GM23338 (cell line): ENCODE measurements at regions not wholly inside any gene's neighbourhood (a gene's known extent, or its start where the extent isn't known, plus 50 kb on each side); places are given as distances from the start of the nearest gene placed in this dataset.

Experiments used
- ATAC-seq: fragments of 200-7000 bp; cut with Tn5 transposase; 3 replicates; pipeline ENCODE4 v1.9.1; 2020
- DNase-seq: peaks from one replicate; pipeline ENCODE4 v3.0.0-alpha.2; 2015; ENCODE audit warnings: low spot score
- H2AFZ ChIP-seq: fragments of 200-600 bp; sonication (generic); 2 replicates; pipeline ENCODE4 v1.8.0; 2016; ENCODE audit warnings: antibody characterized with exemption, mild to moderate bottlenecking, moderate library complexity
- H3F3A ChIP-seq: fragments of 200-600 bp; sonication (generic); replicated peaks from 2 replicates; pipeline ENCODE4 v1.8.0; 2017; ENCODE audit warnings: antibody characterized with exemption, mixed run types, low read depth
- H3K27ac ChIP-seq: fragments of 200-600 bp; sonication (generic); 2 replicates; pipeline ENCODE4 v1.6.1; 2016; ENCODE audit warnings: low read depth
- H3K27me3 ChIP-seq: fragments of 200-600 bp; sonication (generic); 2 replicates; pipeline ENCODE4 v1.8.0; 2016; ENCODE audit warnings: mild to moderate bottlenecking, mixed run types, moderate library complexity; ENCODE audit not compliant: insufficient read depth
- H3K36me3 ChIP-seq: fragments of 200-600 bp; sonication (generic); 2 replicates; pipeline ENCODE4 v1.8.0; 2016; ENCODE audit warnings: mild to moderate bottlenecking; ENCODE audit not compliant: insufficient read depth
- H3K4me1 ChIP-seq: fragments of 200-600 bp; sonication (generic); 2 replicates; pipeline ENCODE4 v1.8.0; 2016; ENCODE audit warnings: mild to moderate bottlenecking, moderate library complexity; ENCODE audit not compliant: insufficient read depth
- H3K4me2 ChIP-seq: fragments of 200-600 bp; sonication (generic); 2 replicates; pipeline ENCODE4 v1.7.1; 2017; ENCODE audit warnings: mixed run types
- H3K4me3 ChIP-seq: fragments of 200-600 bp; sonication (generic); 2 replicates; pipeline ENCODE4 v1.6.1; 2016; ENCODE audit warnings: mixed run types
- H3K79me2 ChIP-seq: fragments of 200-600 bp; sonication (generic); replicated peaks from 2 replicates; pipeline ENCODE4 v1.8.0; 2017; ENCODE audit warnings: mild to moderate bottlenecking; ENCODE audit not compliant: insufficient read depth
- H3K9me2 ChIP-seq: fragments of 200-600 bp; sonication (generic); 2 replicates; pipeline ENCODE4 v1.8.0; 2017; ENCODE audit not compliant: insufficient read depth
- H4K20me1 ChIP-seq: fragments of 200-600 bp; sonication (generic); replicated peaks from 2 replicates; pipeline ENCODE4 v1.8.0; 2017; ENCODE audit warnings: mild to moderate bottlenecking; ENCODE audit not compliant: insufficient read depth
- H3K27ac Mint-ChIP-seq: 2 replicates; pipeline ENCODE4 v1.8.0; 2020; ENCODE audit warnings: inconsistent platforms, mild to moderate bottlenecking, moderate library complexity, mixed read lengths
- H3K27me3 Mint-ChIP-seq: 3 replicates; pipeline ENCODE4 v1.8.0; 2022; ENCODE audit warnings: low read depth, mild to moderate bottlenecking, moderate library complexity, mixed read lengths, inconsistent platforms; ENCODE audit not compliant: insufficient read depth, poor library complexity
- H3K36me3 Mint-ChIP-seq: 3 replicates; pipeline ENCODE4 v1.8.0; 2021; ENCODE audit warnings: low read depth, mild to moderate bottlenecking, inconsistent platforms, moderate library complexity, mixed read lengths
- H3K4me1 Mint-ChIP-seq: 3 replicates; pipeline ENCODE4 v1.8.0; 2020; ENCODE audit warnings: mild to moderate bottlenecking, inconsistent platforms, mixed read lengths
- H3K4me3 Mint-ChIP-seq: 3 replicates; pipeline ENCODE4 v1.8.0; 2021; ENCODE audit warnings: moderate library complexity, mild to moderate bottlenecking, inconsistent platforms, mixed read lengths
- H3K9me3 Mint-ChIP-seq: 3 replicates; pipeline ENCODE4 v1.8.0; 2020; ENCODE audit warnings: moderate library complexity, mild to moderate bottlenecking, inconsistent platforms, mixed read lengths
- CTCF ChIP-seq, 2 experiments: fragments of 200-600 bp in 1 of 2; sonication (generic) in 1 of 2; conservative IDR thresholded peaks; 2 replicates each; pipeline versions ENCODE4 v1.5.1 to v1.6.1; 2016 to 2017; ENCODE audit warnings: antibody characterized with exemption in 2 of 2, low read depth in 2 of 2, mild to moderate bottlenecking in 2 of 2, moderate library complexity in 1 of 2
- ETS1 ChIP-seq: IDR thresholded peaks from 2 replicates; pipeline ENCODE4 v1.6.1; 2016; ENCODE audit warnings: antibody characterized with exemption
- EZH2 ChIP-seq: fragments of 200-600 bp; sonication (generic); IDR thresholded peaks from one replicate; pipeline ENCODE4 v1.8.0; 2017; ENCODE audit warnings: antibody characterized with exemption, mild to moderate bottlenecking, low read depth; ENCODE audit not compliant: unreplicated experiment
- EZH2phosphoT487 ChIP-seq: fragments of 200-600 bp; sonication (generic); IDR thresholded peaks from one replicate; pipeline ENCODE4 v1.8.1; 2018; ENCODE audit warnings: antibody characterized with exemption; ENCODE audit not compliant: unreplicated experiment
- JUNB ChIP-seq: IDR thresholded peaks from one replicate; pipeline ENCODE4 v1.6.1; 2016; ENCODE audit warnings: antibody characterized with exemption; ENCODE audit not compliant: unreplicated experiment
- NANOG ChIP-seq: IDR thresholded peaks from 2 replicates; pipeline ENCODE4 v1.6.1; 2016; ENCODE audit warnings: antibody characterized with exemption, borderline replicate concordance
- POLR2AphosphoS5 ChIP-seq: IDR thresholded peaks from 2 replicates; pipeline ENCODE4 v1.6.1; 2016; ENCODE audit warnings: antibody characterized with exemption, low read depth
- REST ChIP-seq: IDR thresholded peaks from one replicate; pipeline ENCODE4 v1.6.1; 2018; ENCODE audit warnings: antibody characterized with exemption; ENCODE audit not compliant: unreplicated experiment
- STAT1 ChIP-seq: IDR thresholded peaks from one replicate; pipeline ENCODE4 v1.6.1; 2016; ENCODE audit warnings: antibody characterized with exemption; ENCODE audit not compliant: unreplicated experiment
- ZNF114 ChIP-seq: fragments of 250-450 bp; sonication (Bioruptor Pico); IDR thresholded peaks from 2 replicates; pipeline ENCODE4 v1.5.0; 2020; ENCODE audit warnings: mild to moderate bottlenecking, moderate library complexity
- ZNF331 ChIP-seq: fragments of 250-450 bp; sonication (Bioruptor Pico); IDR thresholded peaks from 2 replicates; pipeline ENCODE4 v1.5.0; 2020; ENCODE audit warnings: low read depth, mild to moderate bottlenecking, moderate library complexity

DNA sequence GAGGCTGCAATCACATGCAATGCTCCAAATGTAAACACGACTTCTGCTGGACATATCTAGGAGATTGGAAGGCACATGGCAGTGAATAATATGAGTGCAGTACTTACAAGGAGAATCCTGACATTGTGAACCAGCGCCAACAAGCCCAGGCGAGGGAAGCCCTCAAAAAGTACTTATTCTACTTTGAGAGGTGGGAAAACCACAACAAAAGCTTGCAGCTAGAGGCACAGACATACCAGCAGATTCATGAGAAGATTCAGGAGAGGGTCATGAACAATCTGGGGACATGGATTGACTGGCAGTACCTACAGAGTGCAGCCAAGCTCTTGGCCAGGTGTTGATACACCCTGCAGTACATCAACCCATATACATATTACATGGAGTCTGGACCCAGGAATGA is 475.7 kb upstream of the CDH2 start:
- no peaks in the 10 kb centered on the region for H4K20me1 ChIP-seq
- no peaks in the 10 kb centered on the region for H3K36me3 ChIP-seq
- no peaks in the 10 kb centered on the region for H3K4me1 ChIP-seq
- H3K27ac ChIP-seq = no peak overlapping the region
- no peak overlapping the region for H2AFZ ChIP-seq
- H3K9me2 ChIP-seq = no peaks in the 10 kb centered on the region; the same call in 1 of the 2 replicates
- no peaks in the 10 kb centered on the region for H3F3A ChIP-seq
- DNase-seq = no peak
- Mint-ChIP-seq H3K27ac (no peak overlapping the region), H3K36me3 (no peaks in the 10 kb centered on the region), H3K4me3 (no peak overlapping the region), H3K9me3 (no peaks in the 10 kb centered on the region), H3K4me1 (no peaks in the 10 kb centered on the region), H3K27me3 (no peaks in the 10 kb centered on the region)
- no peak for ATAC-seq
- TF ChIP-seq ZNF331 (CRISPR knock-in tag) (no peak), EZH2phosphoT487 (no peak), NANOG (no peak), CTCF (conservative IDR thresholded peaks at IDR 0.05; ENCODE audit: low read depth in 2 of 2) (no peak), STAT1 (no peak), JUNB (no peak), ETS1 (no peak), EZH2 (no peak), POLR2AphosphoS5 (no peak), ZNF114 (CRISPR knock-in tag) (no peak), REST (no peak)
- no peak overlapping the region for H3K4me3 ChIP-seq
- H3K27me3 ChIP-seq = no peaks in the 10 kb centered on the region
- no peaks in the 10 kb centered on the region for H3K79me2 ChIP-seq
- no peak overlapping the region for H3K4me2 ChIP-seq
